Skeletal muscle cell (primary cell): ENCODE measurements at regions not wholly inside any gene's neighbourhood (a gene's known extent, or its start where the extent isn't known, plus 50 kb on each side); places are given as distances from the start of the nearest gene placed in this dataset.
"Not testable (repeated sequence)": the region's sequence is repeated elsewhere in the genome, so short reads cannot be mapped to it uniquely, and the experiment has no call there.

ENCODE experiments used
- DNase-seq: peaks from one replicate; pipeline ENCODE4 v3.0.0-alpha.2; 2010; ENCODE audit warnings: low read depth
- H3K4me3 ChIP-seq: 2 replicates; pipeline ENCODE4 v1.5.1; 2011; ENCODE audit warnings: low read depth, mild to moderate bottlenecking, control low read depth, low read length, moderate library complexity

DNA sequence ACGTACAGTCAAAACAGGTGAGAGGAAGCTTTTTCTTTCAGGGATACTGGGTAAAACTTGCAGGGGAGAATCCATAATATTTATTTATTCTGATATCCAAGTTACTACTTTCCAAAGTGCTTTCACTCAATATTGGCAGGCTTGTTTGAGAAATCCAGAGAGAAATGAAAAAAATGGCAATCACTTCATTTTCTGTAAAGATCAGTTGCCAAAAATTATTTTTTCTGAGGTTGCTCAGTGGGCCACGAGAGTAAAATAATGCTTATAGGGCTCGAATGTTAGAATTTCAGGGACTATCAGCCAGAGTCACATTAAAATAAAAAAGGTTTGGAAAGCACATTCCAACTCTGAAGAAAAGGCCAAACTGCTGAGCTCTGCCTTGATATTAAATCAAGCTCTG, 324.6 kb upstream of the RND3 start:
- no peak overlapping the region for H3K4me3 ChIP-seq
- DNase-seq: no peak

DNA sequence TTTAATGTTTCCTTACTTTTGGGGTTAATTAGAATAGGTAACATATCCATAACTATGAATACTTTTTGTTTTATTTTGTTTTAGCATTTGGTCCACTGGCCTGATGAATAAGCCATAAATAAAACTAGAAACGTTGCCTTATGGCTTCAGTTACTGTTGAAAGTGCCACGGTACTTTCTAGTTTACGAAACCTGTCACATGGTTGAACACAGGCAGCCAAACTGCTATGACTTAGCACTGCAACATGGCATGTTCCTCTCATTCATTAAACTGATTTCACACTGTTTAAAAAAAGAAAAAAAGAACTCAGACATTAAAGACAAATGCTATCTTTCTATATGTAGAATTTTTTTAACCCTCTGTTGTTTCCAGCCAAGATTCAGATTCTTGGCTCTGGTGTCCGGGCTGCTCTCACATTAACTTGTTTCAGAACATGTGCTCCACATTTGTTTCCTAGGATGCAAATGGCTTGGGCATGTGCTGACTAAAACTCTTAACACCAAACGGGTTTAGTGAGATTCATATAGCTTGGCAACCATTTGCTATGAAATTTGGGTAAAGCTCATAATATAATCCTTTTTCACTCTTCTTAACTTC, 323.9 kb upstream of the RND3 start:
- no peak overlapping the region for H3K4me3 ChIP-seq
- DNase-seq: no peak

DNA sequence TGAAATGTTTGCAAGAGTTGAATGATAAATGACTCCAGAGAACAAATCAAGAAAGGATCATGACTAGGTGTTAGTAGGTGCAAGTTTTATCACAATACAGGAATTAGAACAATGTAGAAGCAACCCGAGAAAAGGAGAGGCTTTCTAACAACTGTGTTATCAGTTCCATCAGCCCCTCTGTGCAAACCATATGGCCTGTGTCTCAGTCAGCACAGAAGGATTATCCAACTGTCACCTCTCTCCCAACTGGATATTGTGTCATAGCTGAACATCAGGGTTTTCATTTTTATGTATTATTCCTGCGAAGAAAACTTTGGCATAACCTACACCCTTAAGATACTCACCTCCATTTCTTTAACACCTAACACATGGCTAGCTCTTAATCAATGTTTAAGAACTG, 321.6 kb upstream of the RND3 start:
- H3K4me3 ChIP-seq: no peak overlapping the region
- no peak for DNase-seq

DNA sequence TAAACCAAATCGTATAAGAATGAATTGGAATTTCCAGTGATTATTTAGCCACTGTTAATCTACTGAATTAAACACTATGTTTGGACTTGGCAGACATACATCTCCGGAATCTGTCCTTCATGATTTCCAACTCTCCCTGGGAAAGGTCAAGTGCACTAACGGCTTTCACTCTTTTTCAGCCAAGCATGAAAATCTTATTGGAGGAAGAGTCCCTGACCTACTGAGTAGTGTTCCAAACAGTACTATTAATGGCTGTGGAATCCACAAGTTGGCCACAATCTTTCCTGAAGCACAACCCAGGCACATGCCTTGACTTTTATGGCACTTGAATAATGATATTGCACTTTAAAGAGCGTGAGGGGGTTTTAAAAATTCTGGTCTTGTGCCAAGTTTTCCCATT, 318.9 kb upstream of the RND3 start:
- no peak overlapping the region for H3K4me3 ChIP-seq
- peak; percentile 9 for DNase-seq

DNA sequence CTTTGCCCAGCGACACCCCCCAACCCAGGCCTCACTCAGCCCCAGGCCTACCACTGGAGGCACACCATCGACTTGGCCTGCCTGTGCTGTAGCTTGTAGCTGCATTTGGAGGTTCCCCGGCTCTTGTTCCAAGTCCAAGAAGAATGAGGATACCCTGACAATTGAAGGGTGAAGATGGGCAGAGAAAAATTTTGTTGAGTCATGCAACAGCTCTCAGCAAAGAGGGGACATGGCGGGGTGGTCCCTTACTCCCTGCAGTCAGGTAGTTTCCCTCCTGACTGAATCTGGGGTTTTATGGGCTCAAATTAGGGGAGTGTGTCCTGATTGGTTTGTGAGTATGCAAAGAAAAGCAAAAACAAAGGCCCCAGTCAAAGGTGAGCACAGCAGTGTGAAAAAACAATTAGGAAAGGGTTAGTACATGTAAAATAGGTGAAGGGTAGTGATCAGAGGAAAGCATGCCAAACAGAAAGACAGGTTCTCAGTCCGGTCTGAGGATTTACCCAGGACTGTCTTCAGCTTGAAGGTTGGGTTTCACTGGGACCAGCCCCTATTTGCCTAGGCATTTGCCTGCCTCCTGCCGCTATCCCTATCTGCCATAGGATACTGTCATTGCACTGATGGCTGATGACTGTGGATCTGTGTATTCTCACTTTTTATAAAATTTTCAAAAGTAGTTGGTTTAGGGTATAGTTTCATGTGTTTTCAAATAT, 316.4 kb upstream of the RND3 start:
- DNase-seq: no peak
- no peak overlapping the region for H3K4me3 ChIP-seq

DNA sequence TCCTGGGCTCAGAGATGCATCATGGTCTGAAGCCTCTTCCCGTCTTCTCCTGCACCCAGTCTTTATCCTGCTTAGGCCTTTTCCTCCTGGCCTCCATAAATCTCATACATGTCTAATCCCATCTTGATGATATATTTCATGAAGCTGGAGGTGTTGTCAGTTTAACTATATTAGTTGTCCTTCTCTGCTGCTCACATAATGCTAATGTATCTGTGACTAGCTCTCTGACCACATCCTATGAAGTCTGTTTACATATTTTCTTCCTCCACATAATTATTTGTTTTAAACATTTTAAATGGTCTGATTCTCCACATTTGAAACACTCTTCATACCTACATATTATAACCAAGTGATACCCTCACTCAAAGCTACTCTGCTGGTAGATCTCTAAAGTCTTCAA, 315.2 kb upstream of the RND3 start:
- no peak overlapping the region for H3K4me3 ChIP-seq
- no peak for DNase-seq

DNA sequence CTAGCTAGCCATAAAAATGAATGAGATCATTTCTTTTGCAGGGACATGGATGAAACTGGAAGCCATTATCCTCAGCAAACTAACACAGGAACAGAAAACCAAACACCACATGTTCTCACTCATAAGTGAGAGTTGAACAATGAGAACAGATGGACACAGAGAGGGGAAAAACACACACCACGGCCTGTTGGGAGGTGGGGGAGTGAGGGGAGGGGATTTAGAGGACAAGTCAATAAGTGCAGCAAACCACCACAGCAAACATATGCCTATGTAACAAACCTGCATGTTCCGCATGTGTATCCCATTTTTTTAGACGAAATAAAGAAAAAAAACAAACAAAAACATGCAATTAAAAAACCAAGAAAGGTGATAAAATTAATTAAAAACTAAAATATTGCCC, 308.8 kb upstream of the RND3 start:
- not testable (repeated sequence) for DNase-seq

DNA sequence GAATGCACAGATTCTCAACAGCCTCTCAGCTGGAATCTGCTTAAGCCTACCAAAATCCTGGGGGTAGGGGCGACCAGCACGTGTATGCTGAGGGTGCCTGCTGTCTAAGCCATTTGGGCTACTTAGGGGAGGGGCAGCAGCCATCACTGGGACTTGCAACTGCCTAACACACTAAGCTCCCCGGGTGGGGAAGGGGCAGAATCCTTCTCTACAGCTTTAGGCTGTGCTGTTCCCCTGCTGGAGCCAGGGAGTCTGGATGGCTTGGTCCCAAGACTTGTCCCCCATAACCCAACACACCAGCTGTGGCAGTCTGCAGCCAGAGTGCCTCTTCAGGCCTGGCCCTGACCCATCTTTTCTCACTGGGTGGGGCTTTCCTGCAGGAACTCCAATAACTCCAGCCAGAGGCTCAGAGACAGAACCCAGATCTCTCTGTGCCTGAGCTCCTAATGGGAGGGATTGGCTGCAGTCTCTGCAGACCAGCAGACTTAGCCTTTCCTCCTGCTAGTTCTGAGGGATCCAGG, 305.4 kb upstream of the RND3 start:
- DNase-seq: no peak
- no peak overlapping the region for H3K4me3 ChIP-seq

More for the DNA sequence above, 308.8 kb upstream of the RND3 start:
- not testable (repeated sequence) for H3K4me3 ChIP-seq

DNA sequence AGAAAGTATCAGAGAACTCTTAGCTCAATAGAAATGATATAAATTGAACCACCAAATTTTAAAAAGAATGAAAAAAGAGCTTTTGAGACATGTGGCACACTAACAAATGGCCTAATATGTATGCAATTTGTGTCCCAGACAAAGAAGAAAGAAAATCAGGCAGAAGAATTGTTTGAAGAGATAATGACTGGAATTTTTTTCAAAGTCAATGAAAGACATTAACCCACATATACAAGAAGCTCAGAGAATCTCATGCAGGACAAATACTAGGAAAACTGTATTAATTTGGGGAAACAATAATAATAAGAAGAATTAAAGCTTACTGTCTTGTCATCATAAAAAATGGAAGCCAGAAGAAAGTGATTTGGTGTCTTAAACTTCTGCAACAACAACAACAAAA, 304.1 kb upstream of the RND3 start:
- no peak for DNase-seq
- no peak overlapping the region for H3K4me3 ChIP-seq

DNA sequence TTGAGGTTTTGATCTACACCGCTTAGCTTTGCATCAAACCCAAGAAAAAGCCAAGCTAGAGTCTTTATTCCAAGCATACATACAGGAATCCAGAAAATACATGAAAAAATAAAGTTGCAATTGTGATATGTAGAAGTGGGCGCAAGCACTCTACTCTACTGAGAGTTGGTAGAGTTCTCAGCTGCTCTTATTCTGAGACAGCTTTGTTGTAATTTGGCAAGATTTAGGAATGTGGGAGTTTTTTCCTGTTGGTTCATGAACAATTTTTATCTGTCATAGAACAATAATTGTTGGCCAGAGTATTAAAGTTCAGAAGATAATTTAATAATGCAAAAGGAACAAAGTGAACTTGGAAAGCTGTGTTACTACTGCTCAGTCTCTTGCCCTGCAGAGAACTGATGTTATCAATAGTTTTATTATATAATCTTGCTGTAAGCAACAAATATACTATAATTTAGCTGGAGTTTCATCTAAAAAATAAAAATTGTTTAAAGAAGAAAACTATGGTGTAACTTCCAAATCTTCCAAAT, 302.0 kb upstream of the RND3 start:
- no peak overlapping the region for H3K4me3 ChIP-seq
- no peak for DNase-seq

DNA sequence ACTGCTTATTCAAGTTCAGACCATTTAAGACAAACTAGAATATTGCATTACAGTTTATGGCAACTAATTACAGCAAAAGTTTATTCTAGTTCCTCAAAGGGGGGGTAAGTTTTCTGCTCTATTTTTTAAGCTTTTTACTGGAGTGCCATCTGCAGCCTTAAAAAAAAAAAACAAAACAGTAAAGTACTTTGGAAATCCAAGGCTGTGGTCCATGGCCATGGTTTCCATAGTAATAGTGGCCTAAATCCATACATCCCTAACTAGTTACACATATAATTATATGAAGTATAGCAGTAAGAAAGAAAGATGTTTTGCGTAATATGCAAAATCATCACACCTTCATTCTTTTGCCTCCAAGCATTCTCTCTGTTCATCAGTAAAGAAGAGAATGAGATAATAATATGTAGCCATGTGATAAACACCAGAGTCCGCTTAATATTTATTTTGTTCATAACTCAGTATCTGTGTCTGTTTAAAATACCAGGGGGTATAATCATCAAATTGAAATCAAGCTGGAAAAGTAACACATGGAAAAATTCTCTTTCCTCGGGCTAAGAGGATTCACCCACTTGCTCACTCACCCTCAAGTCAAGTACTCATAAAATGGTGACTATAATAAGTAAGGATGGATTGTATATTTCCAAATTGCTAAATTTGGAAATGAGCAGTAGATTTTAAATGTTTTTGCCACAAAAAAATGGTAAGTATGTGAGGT, 301.1 kb upstream of the RND3 start:
- no peak for DNase-seq
- H3K4me3 ChIP-seq: no peak overlapping the region

DNA sequence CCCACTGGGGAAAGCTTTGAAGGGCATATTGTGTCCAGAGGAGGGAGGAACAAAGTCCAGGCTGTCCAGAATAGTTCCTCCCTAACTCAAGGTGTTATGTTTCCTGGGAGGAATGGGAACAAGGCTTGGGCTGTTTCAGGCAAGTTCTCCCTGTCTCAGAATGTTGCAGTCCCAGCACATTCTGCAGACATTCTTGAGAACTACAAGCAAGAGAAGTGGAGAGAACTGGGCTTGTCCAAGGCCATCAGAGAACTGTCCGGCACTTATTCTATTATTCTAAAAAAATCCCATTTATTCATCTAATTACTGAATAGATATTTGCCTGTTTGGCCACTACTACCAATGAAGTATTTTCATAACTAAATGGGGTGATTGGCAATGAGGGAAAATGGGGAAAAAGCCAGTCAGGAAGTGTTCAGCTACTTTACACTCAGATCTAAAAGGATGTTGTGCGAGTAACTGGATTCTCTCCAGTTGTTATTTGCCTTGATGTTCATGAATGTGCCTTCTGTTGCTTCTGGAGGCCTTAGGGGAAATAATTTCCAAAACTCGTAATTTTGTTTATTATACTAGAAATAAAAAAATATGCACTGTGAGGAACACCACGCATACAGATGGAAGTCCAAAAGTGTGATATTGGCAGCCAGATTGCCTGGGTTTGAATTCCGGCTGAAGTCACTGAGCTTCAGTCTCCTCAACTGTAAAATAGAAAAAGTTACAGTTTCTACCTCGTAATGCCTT, 300.1 kb upstream of the RND3 start:
- H3K4me3 ChIP-seq: no peak overlapping the region
- DNase-seq: no peak

DNA sequence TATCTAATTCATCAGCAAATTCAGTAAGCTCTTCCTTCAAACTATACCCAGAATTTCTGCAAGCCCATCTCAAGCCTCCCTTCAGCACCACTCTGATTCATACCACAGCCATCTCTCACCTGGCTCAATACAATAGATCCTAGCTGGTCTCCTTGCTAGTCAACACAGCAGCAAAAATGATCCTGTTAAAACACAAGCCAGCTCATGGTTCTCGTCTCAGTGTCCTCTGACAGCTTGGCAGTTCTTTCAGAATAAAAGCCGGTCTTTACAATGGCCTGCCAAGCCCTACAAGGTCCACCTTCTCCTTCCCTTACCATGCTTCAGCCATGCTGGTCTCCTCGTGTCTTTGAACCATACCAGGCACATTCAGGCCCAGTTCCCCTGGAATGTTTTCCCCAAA, 296.9 kb upstream of the RND3 start:
- no peak for DNase-seq
- no peak overlapping the region for H3K4me3 ChIP-seq

DNA sequence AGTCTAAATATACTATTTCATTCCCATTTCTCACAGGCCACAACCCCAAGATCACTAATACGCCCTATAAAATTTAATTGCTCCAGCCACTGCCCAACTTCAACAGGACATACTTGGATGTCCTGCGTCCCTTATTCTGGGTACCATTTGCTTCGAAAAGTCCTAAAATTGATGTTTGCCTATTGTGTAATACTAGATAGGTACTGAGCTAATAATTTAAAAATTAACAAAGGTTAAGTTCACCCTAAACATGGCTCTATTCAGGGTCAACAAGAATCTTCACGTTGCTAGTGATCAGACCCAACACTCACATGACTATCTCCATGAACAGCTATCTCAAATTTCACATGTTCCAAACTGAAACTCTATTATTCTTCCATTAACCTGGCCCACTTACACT, 296.4 kb upstream of the RND3 start:
- H3K4me3 ChIP-seq: no peak overlapping the region
- no peak for DNase-seq

DNA sequence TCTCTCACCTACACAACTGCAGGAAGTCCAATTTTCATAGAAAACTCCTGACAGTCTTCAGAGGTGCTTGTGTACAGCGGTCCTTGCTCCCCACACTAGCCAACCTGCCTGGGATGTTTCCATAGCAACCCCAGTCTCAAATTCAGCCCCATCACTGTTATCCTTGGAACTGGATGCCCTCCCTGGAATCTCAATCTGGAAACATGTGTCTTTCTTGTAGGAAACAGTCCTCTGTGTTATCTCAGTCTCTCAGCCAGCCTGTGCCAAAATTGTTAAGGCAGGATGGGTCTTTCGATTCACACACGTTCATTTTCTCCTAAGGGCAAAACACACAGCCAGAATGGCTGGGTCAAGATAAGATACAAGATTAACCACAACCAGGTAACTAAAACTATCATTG, 295.5 kb upstream of the RND3 start:
- no peak for DNase-seq
- no peak overlapping the region for H3K4me3 ChIP-seq

DNA sequence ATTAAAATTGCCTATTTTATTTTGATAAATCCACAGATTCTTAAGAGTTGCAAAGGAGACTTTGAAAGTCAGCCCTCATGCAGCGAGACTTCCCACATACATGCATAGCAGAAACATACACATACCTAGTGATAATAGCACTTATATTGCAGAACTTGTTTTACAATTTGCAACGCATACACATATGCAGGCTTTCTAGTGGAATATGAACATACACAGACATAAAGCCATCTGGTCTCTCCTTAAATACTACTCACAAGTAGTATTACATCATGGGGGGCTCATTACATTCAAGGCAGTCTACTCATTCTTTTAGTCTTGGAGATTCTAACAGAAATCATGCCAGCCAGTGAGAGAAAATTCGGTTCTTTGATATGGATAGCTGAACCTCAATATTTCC, 295.1 kb upstream of the RND3 start:
- DNase-seq: no peak
- no peak overlapping the region for H3K4me3 ChIP-seq

DNA sequence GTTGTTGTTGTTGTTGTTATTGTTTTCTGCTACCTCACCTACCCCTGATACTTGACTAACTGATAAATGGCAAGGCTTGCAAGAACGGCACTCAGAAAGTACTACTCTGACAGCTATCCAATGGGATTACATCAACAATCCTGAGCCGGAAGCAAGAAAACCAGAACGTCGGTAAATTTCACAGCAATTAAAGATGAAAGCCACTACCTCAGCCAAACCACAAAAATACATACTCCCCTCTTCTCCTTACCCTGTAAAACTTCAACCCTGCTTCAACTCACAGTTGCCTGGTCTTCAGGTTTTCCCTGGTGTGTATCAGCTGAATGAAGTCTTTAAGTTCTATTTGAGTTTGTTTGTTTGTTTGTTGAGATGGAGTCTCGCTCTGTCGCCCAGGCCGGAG, 293.7 kb upstream of the RND3 start:
- H3K4me3 ChIP-seq: no peak overlapping the region
- no peak for DNase-seq

DNA sequence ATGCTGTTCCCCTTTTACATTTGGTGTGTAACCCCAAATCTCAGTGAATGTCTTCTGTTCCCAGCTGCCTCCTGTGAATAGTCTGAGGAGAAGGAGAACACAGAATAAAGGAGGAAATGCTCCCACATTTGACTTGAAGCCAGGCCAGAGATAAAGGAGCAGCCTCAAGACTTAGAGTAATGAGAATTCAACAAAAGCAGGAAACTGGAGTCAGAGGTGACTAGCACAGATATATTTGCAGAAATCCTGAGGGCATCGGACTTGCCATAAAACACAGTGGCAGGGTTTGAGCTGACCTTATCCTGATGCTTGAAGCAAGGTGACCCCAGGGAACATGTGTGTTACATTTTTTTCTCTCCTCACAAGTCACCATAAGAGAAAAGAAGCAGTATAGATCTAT, 291.4 kb upstream of the RND3 start:
- no peak for DNase-seq
- no peak overlapping the region for H3K4me3 ChIP-seq

DNA sequence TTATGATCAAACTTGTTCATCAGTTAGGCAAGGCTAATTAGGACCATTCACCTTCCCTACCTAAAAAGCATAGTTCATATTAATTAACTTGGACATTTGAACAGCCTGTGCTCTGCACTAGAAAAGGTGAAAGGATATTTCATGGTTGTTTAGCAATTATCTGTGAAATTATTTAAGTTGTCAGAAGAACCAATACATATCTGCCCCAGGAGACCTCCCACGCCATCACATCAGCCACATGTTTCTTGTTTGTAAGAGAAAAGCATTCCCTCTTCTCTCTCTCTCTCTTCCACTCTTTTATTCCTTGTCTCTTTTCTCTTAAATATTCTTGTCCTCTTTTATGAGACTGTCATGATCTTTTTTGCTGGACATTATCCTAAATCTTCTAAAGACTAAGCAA, 282.0 kb upstream of the RND3 start:
- no peak overlapping the region for H3K4me3 ChIP-seq
- DNase-seq: no peak
